T-helper 1 cell treated with Interleukin-12 subunit alpha and Interleukin-12 subunit beta and Interleukin-4 antibody, amounts not matched to agents 30 μg/mL and 1 μg/mL, for 36 hours (primary cell): ENCODE measurements at regions not wholly inside any gene's neighbourhood (a gene's known extent, or its start where the extent isn't known, plus 50 kb on each side); places are given as distances from the start of the nearest gene placed in this dataset.
A peak's percentile ranks its signal among the peaks of the same experiment; 100 is the strongest.
"Not testable (repeated sequence)": the region's sequence is repeated elsewhere in the genome, so short reads cannot be mapped to it uniquely, and the experiment has no call there.

Experiments
- H3K27ac Mint-ChIP-seq: one replicate; pipeline ENCODE4 v1.8.0; 2021; ENCODE audit warnings: mild to moderate bottlenecking, mixed read lengths
- H3K27me3 Mint-ChIP-seq: one replicate; pipeline ENCODE4 v1.8.0; 2021; ENCODE audit warnings: low read depth, mixed read lengths
- H3K36me3 Mint-ChIP-seq: one replicate; pipeline ENCODE4 v1.8.0; 2021; ENCODE audit warnings: low read depth, mixed read lengths
- H3K4me1 Mint-ChIP-seq: one replicate; pipeline ENCODE4 v1.8.0; 2021; ENCODE audit warnings: low read depth, mixed read lengths
- H3K4me3 Mint-ChIP-seq: one replicate; pipeline ENCODE4 v1.8.0; 2021; ENCODE audit warnings: mild to moderate bottlenecking, moderate library complexity, mixed read lengths
- H3K9me3 Mint-ChIP-seq: one replicate; pipeline ENCODE4 v1.8.0; 2021; ENCODE audit warnings: mixed read lengths

GRCh38 chr12:47370421-47370820 is 290.7 kb upstream of the AMIGO2 start:
- H3K36me3 Mint-ChIP-seq, result peaks cover 20% of the 10 kb centered on the region
- H3K4me1 Mint-ChIP-seq, result peaks cover 5% of the 10 kb centered on the region
- H3K4me3 Mint-ChIP-seq, result no peak overlapping the region
- H3K27ac Mint-ChIP-seq, result no peak overlapping the region
- H3K27me3 Mint-ChIP-seq, result no peaks in the 10 kb centered on the region
- peaks cover 15% of the 10 kb centered on the region for H3K9me3 Mint-ChIP-seq

GRCh38 chr12:47369085-47369484 is 289.3 kb upstream of the AMIGO2 start:
- Mint-ChIP-seq H3K27ac (no peak overlapping the region), H3K9me3 (peaks cover 3% of the 10 kb centered on the region), H3K4me1 (peaks cover 7% of the 10 kb centered on the region), H3K27me3 (no peaks in the 10 kb centered on the region), H3K4me3 (no peak overlapping the region), H3K36me3 (peaks cover 17% of the 10 kb centered on the region)

GRCh38 chr12:47367912-47368537 is 288.3 kb upstream of the AMIGO2 start:
- no peak overlapping the region for H3K4me3 Mint-ChIP-seq
- H3K9me3 Mint-ChIP-seq, result no peaks in the 10 kb centered on the region
- H3K4me1 Mint-ChIP-seq, result peaks cover 5% of the 10 kb centered on the region
- peaks cover 16% of the 10 kb centered on the region for H3K36me3 Mint-ChIP-seq
- H3K27ac Mint-ChIP-seq, result no peak overlapping the region
- H3K27me3 Mint-ChIP-seq, result no peaks in the 10 kb centered on the region

- Mint-ChIP-seq H3K9me3 (no peaks in the 10 kb centered on the region), H3K27ac (no peak overlapping the region), H3K4me1 (peaks cover 16% of the 10 kb centered on the region), H3K36me3 (peaks cover 6% of the 10 kb centered on the region), H3K4me3 (no peak overlapping the region), H3K27me3 (no peaks in the 10 kb centered on the region)
Measured at GRCh38 chr12:47366579-47366978, 286.8 kb upstream of the AMIGO2 start.

DNA sequence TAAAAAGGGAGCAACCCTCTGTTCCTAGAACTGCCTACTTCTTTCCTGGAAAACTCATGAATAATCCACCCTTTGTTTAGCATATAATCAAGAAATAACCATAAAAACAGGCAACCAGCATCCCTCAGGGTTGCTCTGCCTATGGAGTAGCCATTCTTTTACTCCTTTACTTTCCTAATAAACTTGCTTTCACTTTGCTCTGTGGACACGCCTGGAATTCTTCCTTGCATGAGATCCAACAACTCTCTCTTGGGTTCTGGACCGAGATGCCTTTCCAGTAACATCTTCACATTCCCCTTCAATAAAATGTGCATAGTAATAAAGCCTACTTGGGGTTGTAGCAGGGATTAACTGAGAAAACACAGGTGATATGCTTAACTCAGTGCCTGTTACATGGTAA is 286.4 kb upstream of the AMIGO2 start:
- H3K36me3 Mint-ChIP-seq, result peaks cover 6% of the 10 kb centered on the region
- H3K27me3 Mint-ChIP-seq, result no peaks in the 10 kb centered on the region
- H3K9me3 Mint-ChIP-seq, result no peaks in the 10 kb centered on the region
- H3K4me3 Mint-ChIP-seq, result no peak overlapping the region
- no peak overlapping the region for H3K27ac Mint-ChIP-seq
- peaks cover 20% of the 10 kb centered on the region for H3K4me1 Mint-ChIP-seq

DNA sequence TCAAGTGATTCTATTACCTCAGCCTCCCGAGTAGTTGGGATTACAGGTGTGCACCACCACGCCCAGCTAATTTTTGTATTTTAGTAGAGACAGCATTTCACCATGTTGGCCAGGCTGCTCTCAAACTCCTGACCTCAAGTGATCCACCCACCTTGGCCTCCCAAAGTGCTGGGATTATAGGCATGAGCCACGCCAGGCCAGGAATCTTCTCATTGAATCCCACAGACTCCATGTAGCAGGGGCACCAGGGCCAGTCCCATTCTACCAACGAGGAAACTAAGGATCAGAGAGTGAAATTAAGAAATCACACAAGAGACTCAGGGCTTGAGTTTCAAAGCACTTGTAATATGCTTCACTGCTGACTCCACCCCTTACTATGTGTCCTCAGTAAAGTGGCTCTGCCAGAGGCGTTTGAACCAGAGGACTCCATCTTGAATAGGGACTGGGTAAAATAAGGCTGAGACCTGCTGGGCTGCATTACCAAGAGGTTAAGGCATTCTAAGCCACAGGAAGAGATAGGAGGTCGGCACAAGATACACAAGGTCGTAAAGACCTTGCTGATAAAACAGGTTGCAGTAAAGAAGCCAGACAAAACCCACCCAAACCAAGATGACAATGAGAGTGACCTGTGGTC is 285.8 kb upstream of the AMIGO2 start:
- H3K4me1 Mint-ChIP-seq, result peaks cover 26% of the 10 kb centered on the region
- H3K36me3 Mint-ChIP-seq, H3K27ac Mint-ChIP-seq, H3K27me3 Mint-ChIP-seq, H3K9me3 Mint-ChIP-seq: not testable (repeated sequence)
- H3K4me3 Mint-ChIP-seq, result peak overlapping the region; percentile 9

- H3K36me3 Mint-ChIP-seq, result peaks cover 3% of the 10 kb centered on the region
- peaks cover 5% of the 10 kb centered on the region for H3K9me3 Mint-ChIP-seq
- H3K27ac Mint-ChIP-seq, result no peak overlapping the region
- H3K4me3 Mint-ChIP-seq, result no peak overlapping the region
- peaks cover 35% of the 10 kb centered on the region for H3K4me1 Mint-ChIP-seq
- H3K27me3 Mint-ChIP-seq, result no peaks in the 10 kb centered on the region
Measured at GRCh38 chr12:47364261-47364660, 284.5 kb upstream of the AMIGO2 start.

DNA sequence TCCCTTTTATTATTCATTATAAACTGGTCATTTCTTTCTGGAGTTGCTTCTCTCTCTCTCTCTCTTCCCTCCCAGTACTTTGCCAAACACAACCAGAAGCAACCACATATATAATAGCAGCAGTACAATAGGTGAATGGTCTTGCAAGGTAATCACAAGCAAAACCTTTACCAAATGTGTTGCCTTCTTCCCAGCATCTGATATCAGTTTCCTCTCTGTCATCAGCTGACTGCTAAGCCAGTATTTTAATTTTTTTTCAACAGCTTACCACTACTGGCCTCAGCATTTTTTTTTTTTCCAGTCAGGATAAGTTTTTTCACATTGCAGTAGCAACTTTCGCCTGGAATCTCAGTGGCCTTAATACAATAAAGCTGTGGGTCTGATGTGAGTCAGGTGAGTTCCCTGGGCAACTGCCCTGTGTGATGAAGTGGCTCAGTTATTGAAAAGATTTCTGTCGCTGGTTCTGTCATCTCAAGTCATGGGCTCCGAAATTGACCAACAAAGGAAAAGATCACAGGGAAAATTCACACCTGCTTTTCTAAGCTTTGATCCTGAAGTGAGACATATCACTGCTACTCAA is 282.5 kb upstream of the AMIGO2 start:
- peak overlapping the region; percentile 93 for H3K27ac Mint-ChIP-seq
- H3K36me3 Mint-ChIP-seq, result peaks cover 11% of the 10 kb centered on the region
- H3K27me3 Mint-ChIP-seq, result no peaks in the 10 kb centered on the region
- peak overlapping the region; percentile 68 for H3K4me3 Mint-ChIP-seq
- peaks cover 8% of the 10 kb centered on the region for H3K9me3 Mint-ChIP-seq
- peaks cover 44% of the 10 kb centered on the region for H3K4me1 Mint-ChIP-seq

DNA sequence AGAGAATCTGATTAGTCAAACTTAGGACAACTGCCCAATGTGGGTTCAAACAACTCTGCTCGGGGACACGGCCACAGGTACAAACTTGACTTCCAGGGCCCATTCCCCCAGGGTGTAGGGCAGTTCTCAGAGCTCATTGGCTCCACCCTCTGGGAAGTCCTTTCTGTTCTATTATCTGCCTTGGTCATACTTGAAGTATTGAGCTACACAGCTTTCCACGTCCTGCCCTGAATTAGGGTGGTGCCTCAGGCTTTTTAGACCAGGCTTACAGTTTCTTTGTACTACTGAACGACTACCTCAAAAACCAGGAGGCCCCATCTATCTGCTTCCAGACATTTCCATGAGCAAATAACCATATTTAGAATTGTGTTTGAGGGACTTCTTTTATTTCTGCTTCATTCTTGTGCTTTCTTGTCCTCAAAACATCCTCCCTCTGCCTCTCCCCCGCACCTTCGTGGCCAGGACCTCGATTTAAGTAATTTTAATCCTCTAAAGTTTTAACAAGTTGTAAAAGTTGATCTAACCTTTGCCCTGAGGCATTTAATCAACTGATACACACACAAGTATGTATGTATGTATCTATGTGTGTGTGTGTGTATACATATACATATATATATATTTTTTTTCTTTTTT is 281.7 kb upstream of the AMIGO2 start:
- Mint-ChIP-seq H3K36me3 (peaks cover 13% of the 10 kb centered on the region), H3K9me3 (peaks cover 8% of the 10 kb centered on the region), H3K4me3 (peak overlapping the region; percentile 68), H3K4me1 (peaks cover 48% of the 10 kb centered on the region), H3K27ac (peak overlapping the region; percentile 93), H3K27me3 (no peaks in the 10 kb centered on the region)

DNA sequence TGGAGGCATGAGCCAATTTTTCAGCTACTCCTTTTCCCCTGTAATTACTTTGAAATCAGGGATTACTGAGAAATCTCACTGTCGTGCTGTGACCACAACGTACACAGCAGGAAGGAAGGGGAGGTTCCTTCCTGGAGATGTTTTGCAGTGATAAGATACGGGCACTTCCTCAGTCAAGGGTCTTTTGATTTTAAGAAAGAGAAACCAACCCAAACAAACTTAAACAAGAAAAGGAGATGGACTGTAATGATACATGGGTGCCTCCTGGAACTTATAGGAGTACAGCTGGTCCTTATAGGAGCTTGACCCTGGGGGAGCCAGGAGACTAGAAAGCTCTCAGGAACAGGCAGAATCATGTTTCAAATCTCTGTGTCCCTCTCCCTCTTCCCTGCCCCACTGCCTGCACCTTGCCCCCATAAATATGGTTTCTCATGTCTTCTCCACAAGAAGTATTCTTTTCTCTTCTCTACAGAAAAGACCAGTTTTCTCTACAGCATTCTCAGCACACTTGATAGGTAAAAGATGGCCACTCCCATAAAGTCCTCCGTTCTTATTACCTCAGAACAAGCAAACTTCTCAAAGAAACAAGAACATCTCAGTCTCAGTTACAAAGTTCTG is 281.1 kb upstream of the AMIGO2 start:
- no peaks in the 10 kb centered on the region for H3K27me3 Mint-ChIP-seq
- peaks cover 54% of the 10 kb centered on the region for H3K4me1 Mint-ChIP-seq
- peaks cover 8% of the 10 kb centered on the region for H3K9me3 Mint-ChIP-seq
- peaks cover 13% of the 10 kb centered on the region for H3K36me3 Mint-ChIP-seq
- H3K4me3 Mint-ChIP-seq, result peak overlapping the region; percentile 68
- H3K27ac Mint-ChIP-seq, result peak overlapping the region; percentile 93

DNA sequence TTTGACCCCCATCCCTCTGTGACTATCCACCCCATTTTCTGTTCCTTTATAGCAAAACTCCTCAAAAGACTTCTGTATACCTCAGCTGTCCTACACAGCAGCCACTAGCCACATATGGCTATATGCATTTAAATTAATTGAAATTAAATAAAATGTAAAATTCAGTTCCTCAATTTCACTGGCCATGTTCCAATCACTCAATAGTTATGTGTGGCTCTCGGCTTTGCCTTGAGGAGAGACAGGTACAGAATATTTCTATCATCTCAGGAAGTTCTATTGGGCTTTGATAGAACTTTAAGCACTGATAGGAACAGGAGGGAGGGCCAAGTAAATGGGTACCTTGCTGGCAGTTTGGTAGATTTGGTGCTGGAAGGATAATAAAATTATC is 280.3 kb upstream of the AMIGO2 start:
- H3K27me3 Mint-ChIP-seq, result no peaks in the 10 kb centered on the region
- H3K4me1 Mint-ChIP-seq, result peaks cover 60% of the 10 kb centered on the region
- peak overlapping the region; percentile 93 for H3K27ac Mint-ChIP-seq
- peaks cover 11% of the 10 kb centered on the region for H3K9me3 Mint-ChIP-seq
- H3K4me3 Mint-ChIP-seq, result peak overlapping the region; percentile 68
- H3K36me3 Mint-ChIP-seq, result peaks cover 16% of the 10 kb centered on the region

DNA sequence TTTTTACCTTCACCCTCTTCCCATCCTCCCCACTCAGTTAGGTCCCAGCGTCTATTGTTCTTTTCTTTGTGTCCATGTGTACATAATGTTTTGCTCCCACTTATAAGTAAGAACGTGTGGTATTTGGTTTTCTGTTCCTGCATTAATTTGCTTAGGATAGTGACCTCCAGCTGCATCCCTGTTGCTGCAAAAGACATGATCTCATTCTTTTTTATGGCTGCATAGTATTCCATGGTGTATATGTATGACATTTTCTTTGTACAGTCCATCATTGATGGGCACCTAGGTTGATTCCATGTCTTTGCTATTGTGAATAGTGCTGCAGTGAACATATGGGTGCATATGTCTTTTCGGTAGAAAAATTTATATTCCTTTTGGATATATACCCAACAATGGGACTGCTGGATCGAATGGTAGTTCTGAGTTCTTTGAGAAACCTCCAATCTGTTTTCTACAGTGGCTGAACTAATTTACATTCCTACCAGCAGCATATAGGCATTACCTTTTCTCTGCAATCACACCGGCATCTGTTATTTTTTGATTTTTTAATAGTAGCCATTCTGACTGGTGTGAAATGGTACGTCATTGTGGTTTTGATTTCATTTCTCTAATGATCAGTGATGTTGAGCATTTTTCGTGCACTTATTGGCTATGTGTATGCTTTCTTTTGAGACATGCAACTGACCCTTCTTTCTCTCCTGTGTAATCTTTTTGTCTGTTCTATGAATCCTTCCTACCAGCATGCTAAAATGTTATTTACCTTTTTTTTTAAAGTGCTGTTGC is 279.7 kb upstream of the AMIGO2 start:
- Mint-ChIP-seq H3K36me3 (peaks cover 16% of the 10 kb centered on the region), H3K27me3 (no peaks in the 10 kb centered on the region), H3K27ac (peak overlapping the region; percentile 93), H3K4me1 (peaks cover 58% of the 10 kb centered on the region), H3K9me3 (peaks cover 11% of the 10 kb centered on the region), H3K4me3 (peak overlapping the region; percentile 12)

DNA sequence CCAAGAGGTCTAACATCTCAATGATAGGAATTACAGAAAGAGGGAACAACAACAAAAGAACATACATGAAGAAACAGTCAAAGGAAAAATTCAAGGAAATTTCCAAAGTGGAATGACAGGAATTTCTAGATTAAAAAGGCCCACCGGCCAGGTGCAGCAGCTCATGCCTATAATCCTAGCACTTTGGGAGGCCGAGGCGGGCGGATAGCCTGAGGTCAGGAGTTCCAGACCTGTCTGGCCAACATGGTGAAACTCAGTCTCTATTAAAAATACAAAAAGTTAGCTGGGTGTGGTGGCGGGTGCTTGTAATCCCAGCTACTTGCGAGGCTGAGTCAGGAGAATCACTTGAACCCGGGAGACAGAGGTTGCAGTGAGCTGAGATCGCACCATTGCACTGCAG is 277.2 kb upstream of the AMIGO2 start:
- H3K27me3 Mint-ChIP-seq, result not testable (repeated sequence)
- Mint-ChIP-seq H3K4me1 (peaks cover 58% of the 10 kb centered on the region), H3K27ac (peak overlapping the region; percentile 92), H3K36me3 (peaks cover 18% of the 10 kb centered on the region), H3K9me3 (peaks cover 11% of the 10 kb centered on the region), H3K4me3 (peak overlapping the region; percentile 69)

DNA sequence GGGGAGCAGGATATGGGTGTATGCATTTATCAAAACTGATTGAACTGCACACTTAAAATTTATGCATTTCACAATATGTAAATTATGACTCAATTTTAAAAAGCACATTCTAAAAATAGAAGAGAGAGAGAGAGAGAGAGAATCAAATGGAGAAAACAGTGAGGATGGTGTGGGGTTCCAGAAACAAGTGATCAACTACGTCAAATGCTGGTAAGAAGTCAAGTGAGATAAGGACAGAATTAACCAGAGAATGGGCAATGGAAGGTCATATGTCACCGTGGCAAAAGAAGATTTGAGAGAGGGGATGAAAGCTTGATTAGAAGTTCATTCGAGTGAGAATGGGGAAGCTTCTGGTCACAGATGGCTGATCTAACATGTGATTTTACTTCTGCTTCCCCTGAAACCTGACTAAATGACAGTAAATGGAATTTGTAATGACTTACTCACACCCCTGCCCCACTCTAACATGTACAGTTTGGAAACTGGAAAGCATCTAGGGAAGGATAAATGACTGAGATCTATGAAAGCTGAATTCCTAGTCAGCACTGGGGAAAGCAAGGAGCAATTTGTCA is 276.5 kb upstream of the AMIGO2 start:
- Mint-ChIP-seq H3K4me1 (peaks cover 50% of the 10 kb centered on the region), H3K27ac (peak overlapping the region; percentile 92)

More for the DNA sequence above, 276.5 kb upstream of the AMIGO2 start:
- no peaks in the 10 kb centered on the region for H3K27me3 Mint-ChIP-seq
- H3K9me3 Mint-ChIP-seq, result peaks cover 11% of the 10 kb centered on the region
- peaks cover 18% of the 10 kb centered on the region for H3K36me3 Mint-ChIP-seq
- peak overlapping the region; percentile 69 for H3K4me3 Mint-ChIP-seq
